Thyroid gland (tissue), 4 donors: ENCODE measurements at regions not wholly inside any gene's neighbourhood (a gene's known extent, or its start where the extent isn't known, plus 50 kb on each side); places are given as distances from the start of the nearest gene placed in this dataset.

ENCODE experiments used
- POLR2A ChIP-seq, 2 donors: fragments of 450-650 bp; IDR thresholded peaks; one replicate each; pipeline ENCODE4 v1.6.1; 2017; ENCODE audit warnings: antibody characterized with exemption in 2 of 2, mild to moderate bottlenecking in 2 of 2, moderate library complexity in 1 of 2
- TF ChIP-seq, protein P1 (sequence below), 6 experiments: fragments of 200-600 bp in 3 of 6; fragments of 450-650 bp in 3 of 6; sonication (generic) in 3 of 6; IDR thresholded peaks; one replicate each; pipeline ENCODE4 v1.5.1; 2016 to 2019; ENCODE audit warnings: antibody characterized with exemption in 6 of 6, mild to moderate bottlenecking in 2 of 6, inconsistent platforms in 1 of 6, moderate library complexity in 1 of 6

DNA sequence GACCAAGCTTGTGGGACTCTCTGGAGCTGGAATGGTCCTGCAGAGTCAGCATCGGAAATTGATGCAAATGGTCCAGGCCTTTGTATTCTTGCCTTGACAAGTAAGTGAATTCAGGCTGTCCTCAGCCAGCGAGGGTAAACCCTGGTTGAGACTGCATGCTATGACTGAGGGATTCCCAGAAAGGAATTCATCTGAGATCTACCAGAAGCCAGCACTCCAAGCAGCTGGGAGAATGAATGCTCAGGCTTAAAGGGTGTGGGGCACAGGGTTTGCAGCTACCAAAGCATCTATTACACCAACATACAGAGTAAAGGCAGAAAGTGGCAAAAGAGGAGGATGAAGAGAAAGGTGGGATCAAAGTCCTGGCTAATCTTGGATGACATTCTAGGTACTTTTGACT is 257.0 kb upstream of the LYPLAL1 start:
- TF ChIP-seq POLR2A (IDR thresholded peaks at IDR 0.05), result no peak
- TF ChIP-seq, protein P1, sequence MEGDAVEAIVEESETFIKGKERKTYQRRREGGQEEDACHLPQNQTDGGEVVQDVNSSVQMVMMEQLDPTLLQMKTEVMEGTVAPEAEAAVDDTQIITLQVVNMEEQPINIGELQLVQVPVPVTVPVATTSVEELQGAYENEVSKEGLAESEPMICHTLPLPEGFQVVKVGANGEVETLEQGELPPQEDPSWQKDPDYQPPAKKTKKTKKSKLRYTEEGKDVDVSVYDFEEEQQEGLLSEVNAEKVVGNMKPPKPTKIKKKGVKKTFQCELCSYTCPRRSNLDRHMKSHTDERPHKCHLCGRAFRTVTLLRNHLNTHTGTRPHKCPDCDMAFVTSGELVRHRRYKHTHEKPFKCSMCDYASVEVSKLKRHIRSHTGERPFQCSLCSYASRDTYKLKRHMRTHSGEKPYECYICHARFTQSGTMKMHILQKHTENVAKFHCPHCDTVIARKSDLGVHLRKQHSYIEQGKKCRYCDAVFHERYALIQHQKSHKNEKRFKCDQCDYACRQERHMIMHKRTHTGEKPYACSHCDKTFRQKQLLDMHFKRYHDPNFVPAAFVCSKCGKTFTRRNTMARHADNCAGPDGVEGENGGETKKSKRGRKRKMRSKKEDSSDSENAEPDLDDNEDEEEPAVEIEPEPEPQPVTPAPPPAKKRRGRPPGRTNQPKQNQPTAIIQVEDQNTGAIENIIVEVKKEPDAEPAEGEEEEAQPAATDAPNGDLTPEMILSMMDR (IDR thresholded peaks at IDR 0.05), result no peak
